HEK293 (cell line): ENCODE measurements at regions not wholly inside any gene's neighbourhood (a gene's known extent, or its start where the extent isn't known, plus 50 kb on each side); places are given as distances from the start of the nearest gene placed in this dataset.
"Not testable (repeated sequence)": the region's sequence is repeated elsewhere in the genome, so short reads cannot be mapped to it uniquely, and the experiment has no call there.

Source experiments
- CTCF ChIA-PET: fragments of 350-600 bp; formaldehyde crosslinking; extraction: SDS; loops from one replicate; lab custom pipeline; 2021; ENCODE audit warnings: antibody characterized with exemption; lab: Yijun Ruan, JAX
- POLR2A ChIA-PET: fragments of 300-600 bp; formaldehyde crosslinking; extraction: SDS; loops from one replicate; lab custom pipeline; 2020; ENCODE audit warnings: antibody characterized with exemption, inconsistent platforms; lab: Yijun Ruan, JAX
- H3K27ac ChIP-seq: fragments of 200-500 bp; sonication (Bioruptor generic); 2 replicates; pipeline ENCODE4 v1.5.1; 2014; ENCODE audit warnings: low read depth, low read length, control low read depth, inconsistent platforms; ENCODE audit errors: extremely low read depth
- H3K36me3 ChIP-seq, 2 experiments: fragments of 200-500 bp in 1 of 2; sonication (Bioruptor generic) in 1 of 2; 1 replicate in 1 of 2; 2 replicates in 1 of 2; pipeline ENCODE4 v1.5.1; 2014 to 2017; ENCODE audit warnings: inconsistent platforms in 2 of 2, low read length in 2 of 2; ENCODE audit not compliant: control insufficient read depth in 2 of 2, insufficient read depth in 1 of 2
- H3K4me1 ChIP-seq: fragments of 200-500 bp; sonication (Bioruptor generic); 2 replicates; pipeline ENCODE4 v1.5.1; 2014; ENCODE audit warnings: mild to moderate bottlenecking, low read length, inconsistent platforms; ENCODE audit not compliant: control insufficient read depth, insufficient read depth
- H3K4me3 ChIP-seq: 2 replicates; pipeline ENCODE4 v1.5.1; 2011; ENCODE audit warnings: low read depth, mild to moderate bottlenecking, control low read depth, low read length, moderate library complexity
- H3K9me3 ChIP-seq: fragments of 200-500 bp; sonication (Bioruptor generic); 2 replicates; pipeline ENCODE4 v1.5.1; 2014; ENCODE audit warnings: low read depth, low read length, inconsistent platforms; ENCODE audit not compliant: control insufficient read depth, insufficient read depth

- POLR2A ChIA-PET, H3K4me3 ChIP-seq, H3K36me3 ChIP-seq, H3K27ac ChIP-seq, H3K9me3 ChIP-seq, H3K4me1 ChIP-seq, CTCF ChIA-PET: not testable (repeated sequence)
Measured at GRCh38 chr9:66207914-66208313, 471.0 kb downstream of the FOXD4L4 start.

- H3K9me3 ChIP-seq, H3K27ac ChIP-seq, H3K36me3 ChIP-seq, H3K4me3 ChIP-seq, CTCF ChIA-PET, H3K4me1 ChIP-seq, POLR2A ChIA-PET: not testable (repeated sequence)
Measured at GRCh38 chr9:66244763-66245162, 507.8 kb downstream of the FOXD4L4 start.

GRCh38 chr9:66245481-66245880 is 508.5 kb downstream of the FOXD4L4 start:
- POLR2A ChIA-PET, H3K27ac ChIP-seq, H3K4me1 ChIP-seq, H3K4me3 ChIP-seq, CTCF ChIA-PET, H3K36me3 ChIP-seq, H3K9me3 ChIP-seq: not testable (repeated sequence)

GRCh38 chr9:66257581-66257980 is 520.6 kb downstream of the FOXD4L4 start:
- H3K4me3 ChIP-seq, H3K27ac ChIP-seq, H3K4me1 ChIP-seq, POLR2A ChIA-PET, H3K36me3 ChIP-seq, H3K9me3 ChIP-seq, CTCF ChIA-PET: not testable (repeated sequence)

GRCh38 chr9:66261576-66261975 is 524.6 kb downstream of the FOXD4L4 start:
- CTCF ChIA-PET, H3K4me1 ChIP-seq, POLR2A ChIA-PET: not testable (repeated sequence)

GRCh38 chr9:66263621-66264020 is 526.7 kb downstream of the FOXD4L4 start:
- H3K4me1 ChIP-seq, CTCF ChIA-PET, H3K27ac ChIP-seq, H3K4me3 ChIP-seq, H3K9me3 ChIP-seq, H3K36me3 ChIP-seq, POLR2A ChIA-PET: not testable (repeated sequence)

More at GRCh38 chr9:66261576-66261975, 524.6 kb downstream of the FOXD4L4 start:
- not testable (repeated sequence) for H3K4me3 ChIP-seq, H3K27ac ChIP-seq, H3K36me3 ChIP-seq, H3K9me3 ChIP-seq

GRCh38 chr9:66264786-66265185 is 527.8 kb downstream of the FOXD4L4 start:
- CTCF ChIA-PET, POLR2A ChIA-PET, H3K4me1 ChIP-seq, H3K4me3 ChIP-seq, H3K36me3 ChIP-seq, H3K9me3 ChIP-seq, H3K27ac ChIP-seq: not testable (repeated sequence)

- H3K9me3 ChIP-seq, POLR2A ChIA-PET, H3K4me1 ChIP-seq, H3K36me3 ChIP-seq, H3K27ac ChIP-seq, H3K4me3 ChIP-seq, CTCF ChIA-PET: not testable (repeated sequence)
Measured at GRCh38 chr9:66266202-66266601, 529.3 kb downstream of the FOXD4L4 start.

- CTCF ChIA-PET, H3K36me3 ChIP-seq, H3K4me1 ChIP-seq, H3K4me3 ChIP-seq, H3K9me3 ChIP-seq, POLR2A ChIA-PET, H3K27ac ChIP-seq: not testable (repeated sequence)
Measured at GRCh38 chr9:66266856-66267430, 530.0 kb downstream of the FOXD4L4 start.

- H3K9me3 ChIP-seq, H3K4me3 ChIP-seq, H3K4me1 ChIP-seq, CTCF ChIA-PET, H3K36me3 ChIP-seq, H3K27ac ChIP-seq, POLR2A ChIA-PET: not testable (repeated sequence)
Measured at GRCh38 chr9:66267684-66268083, 530.7 kb downstream of the FOXD4L4 start.

GRCh38 chr9:66269024-66269423 is 532.1 kb downstream of the FOXD4L4 start:
- H3K4me1 ChIP-seq, H3K9me3 ChIP-seq, H3K36me3 ChIP-seq, CTCF ChIA-PET, POLR2A ChIA-PET, H3K4me3 ChIP-seq, H3K27ac ChIP-seq: not testable (repeated sequence)

- H3K27ac ChIP-seq, POLR2A ChIA-PET, H3K4me3 ChIP-seq: not testable (repeated sequence)
Measured at GRCh38 chr9:66269783-66270182, 532.8 kb downstream of the FOXD4L4 start.

More at GRCh38 chr9:66269783-66270182, 532.8 kb downstream of the FOXD4L4 start:
- CTCF ChIA-PET, H3K9me3 ChIP-seq, H3K36me3 ChIP-seq, H3K4me1 ChIP-seq: not testable (repeated sequence)
